GM12864 (cell line): ENCODE measurements at regions not wholly inside any gene's neighbourhood (a gene's known extent, or its start where the extent isn't known, plus 50 kb on each side); places are given as distances from the start of the nearest gene placed in this dataset.

Experiments
- DNase-seq: peaks from one replicate; pipeline ENCODE4 v3.0.0-alpha.2; 2011; ENCODE audit warnings: low read depth
- H3K4me3 ChIP-seq: 2 replicates; pipeline ENCODE4 v1.5.1; 2011; ENCODE audit warnings: mild to moderate bottlenecking, low read depth, low read length, control low read depth
- CTCF ChIP-seq: IDR thresholded peaks from 2 replicates; pipeline ENCODE4 v1.5.1; 2011; ENCODE audit warnings: low read depth, mild to moderate bottlenecking, moderate library complexity, low read length, control low read depth, inconsistent platforms; ENCODE audit errors: missing control alignments

GRCh38 chr2:217693363-217693762 lies 309.4 kb downstream of the TNS1 start:
- no peak overlapping the region for H3K4me3 ChIP-seq
- no peak for TF ChIP-seq CTCF
- no peak for DNase-seq

- H3K4me3 ChIP-seq = no peak overlapping the region
- no peak for TF ChIP-seq CTCF
- no peak for DNase-seq
Observed at GRCh38 chr2:217691920-217692666, 310.7 kb downstream of the TNS1 start.

GRCh38 chr2:217691516-217691915 lies 311.3 kb downstream of the TNS1 start:
- DNase-seq = no peak

GRCh38 chr2:217689053-217689452 lies 313.7 kb downstream of the TNS1 start:
- no peak overlapping the region for H3K4me3 ChIP-seq
- no peak for TF ChIP-seq CTCF
- no peak for DNase-seq

More at GRCh38 chr2:217691516-217691915, 311.3 kb downstream of the TNS1 start:
- no peak overlapping the region for H3K4me3 ChIP-seq
- TF ChIP-seq CTCF = no peak

GRCh38 chr2:217688494-217688893 lies 314.3 kb downstream of the TNS1 start:
- H3K4me3 ChIP-seq = no peak overlapping the region
- DNase-seq = no peak
- TF ChIP-seq CTCF = no peak

- H3K4me3 ChIP-seq = no peak overlapping the region
- no peak for TF ChIP-seq CTCF
- no peak for DNase-seq
Observed at GRCh38 chr2:217687771-217688170, 315.0 kb downstream of the TNS1 start.

GRCh38 chr2:217685255-217685605 lies 317.6 kb downstream of the TNS1 start:
- no peak overlapping the region for H3K4me3 ChIP-seq
- TF ChIP-seq CTCF = no peak
- no peak for DNase-seq
